ENCODE measurements at regions not wholly inside any gene's neighbourhood (a gene's known extent, or its start where the extent isn't known, plus 50 kb on each side); places are given as distances from the start of the nearest gene placed in this dataset.

DNA sequence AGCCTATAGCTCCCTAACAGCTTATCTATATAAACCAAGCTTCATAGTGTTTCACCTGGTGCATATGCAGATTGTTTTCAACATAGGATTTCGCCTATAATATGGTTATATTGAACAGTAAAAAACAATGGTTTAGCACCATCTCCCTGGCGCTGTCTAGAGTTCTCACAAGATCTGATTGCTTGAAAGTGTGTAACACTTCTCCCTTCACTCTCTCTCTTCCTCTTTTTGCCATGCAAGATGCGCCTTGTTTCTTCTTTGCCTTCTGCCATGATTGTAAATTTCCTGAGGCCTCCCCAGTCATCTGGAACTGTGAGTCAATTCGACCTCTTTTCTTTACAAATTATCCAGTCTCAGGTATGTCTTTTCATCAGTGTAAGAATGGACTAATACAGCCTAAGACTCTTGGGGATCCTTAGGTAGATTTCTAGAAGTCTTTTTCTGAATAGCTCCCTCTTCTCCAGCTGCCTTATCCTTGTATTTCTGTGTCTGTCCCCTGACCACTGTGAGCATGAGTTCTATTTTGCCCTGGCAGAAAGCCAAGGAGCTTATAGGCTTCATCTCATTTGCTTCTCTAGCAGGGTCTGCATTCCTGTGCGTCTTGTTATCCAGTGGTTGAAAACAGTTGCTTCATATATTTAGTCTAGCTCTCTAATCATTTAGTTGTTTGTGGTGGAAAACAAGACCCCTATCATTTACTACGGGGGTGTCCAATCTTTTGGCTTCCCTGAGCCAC, 401.6 kb downstream of the GPD2 start:
- intact Hi-C loops (cut with DNase I): no loop called here
- Histone ChIP-seq H3K27me3 (ENCODE audit: low read depth) (no peaks in the 10 kb centered on the region), H3K36me3 (no peaks in the 10 kb centered on the region), H3K4me1 (no peaks in the 10 kb centered on the region), H3K4me3 (no peak overlapping the region), H3K27ac (no peak overlapping the region), H3K9me3 (no peaks in the 10 kb centered on the region)
- DNase-seq (no peak), ATAC-seq (no peak)
- TF ChIP-seq, protein P1, sequence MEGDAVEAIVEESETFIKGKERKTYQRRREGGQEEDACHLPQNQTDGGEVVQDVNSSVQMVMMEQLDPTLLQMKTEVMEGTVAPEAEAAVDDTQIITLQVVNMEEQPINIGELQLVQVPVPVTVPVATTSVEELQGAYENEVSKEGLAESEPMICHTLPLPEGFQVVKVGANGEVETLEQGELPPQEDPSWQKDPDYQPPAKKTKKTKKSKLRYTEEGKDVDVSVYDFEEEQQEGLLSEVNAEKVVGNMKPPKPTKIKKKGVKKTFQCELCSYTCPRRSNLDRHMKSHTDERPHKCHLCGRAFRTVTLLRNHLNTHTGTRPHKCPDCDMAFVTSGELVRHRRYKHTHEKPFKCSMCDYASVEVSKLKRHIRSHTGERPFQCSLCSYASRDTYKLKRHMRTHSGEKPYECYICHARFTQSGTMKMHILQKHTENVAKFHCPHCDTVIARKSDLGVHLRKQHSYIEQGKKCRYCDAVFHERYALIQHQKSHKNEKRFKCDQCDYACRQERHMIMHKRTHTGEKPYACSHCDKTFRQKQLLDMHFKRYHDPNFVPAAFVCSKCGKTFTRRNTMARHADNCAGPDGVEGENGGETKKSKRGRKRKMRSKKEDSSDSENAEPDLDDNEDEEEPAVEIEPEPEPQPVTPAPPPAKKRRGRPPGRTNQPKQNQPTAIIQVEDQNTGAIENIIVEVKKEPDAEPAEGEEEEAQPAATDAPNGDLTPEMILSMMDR (IDR thresholded peaks at IDR 0.05): no peak

DNA sequence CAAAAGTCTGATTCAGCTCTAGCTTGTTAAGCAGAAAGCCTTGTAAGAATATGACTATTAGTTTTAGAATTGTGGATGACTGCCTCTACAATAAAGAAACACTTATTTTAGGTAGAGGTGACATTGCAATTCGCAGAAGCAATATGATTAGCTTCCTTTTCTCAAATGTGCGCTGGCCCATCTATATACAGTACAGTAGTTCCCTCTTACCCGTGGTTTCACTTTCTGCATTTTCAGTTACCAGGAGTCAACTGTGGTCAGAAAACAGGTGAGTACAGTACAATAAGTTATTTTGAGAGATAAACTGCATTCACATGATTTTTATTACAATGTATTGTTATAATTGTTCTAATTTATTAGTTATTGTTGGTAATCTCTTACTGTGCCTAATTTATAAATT, 405.1 kb downstream of the GPD2 start:
- Histone ChIP-seq H3K4me1 (no peaks in the 10 kb centered on the region), H3K27me3 (ENCODE audit: low read depth) (no peaks in the 10 kb centered on the region), H3K27ac (no peak overlapping the region), H3K4me3 (no peak overlapping the region), H3K9me3 (no peaks in the 10 kb centered on the region), H3K36me3 (no peaks in the 10 kb centered on the region)
- intact Hi-C loops (cut with DNase I): no loop called here
- DNase-seq: no peak
- TF ChIP-seq, protein P1 (IDR thresholded peaks at IDR 0.05): no peak
- ATAC-seq: no peak

DNA sequence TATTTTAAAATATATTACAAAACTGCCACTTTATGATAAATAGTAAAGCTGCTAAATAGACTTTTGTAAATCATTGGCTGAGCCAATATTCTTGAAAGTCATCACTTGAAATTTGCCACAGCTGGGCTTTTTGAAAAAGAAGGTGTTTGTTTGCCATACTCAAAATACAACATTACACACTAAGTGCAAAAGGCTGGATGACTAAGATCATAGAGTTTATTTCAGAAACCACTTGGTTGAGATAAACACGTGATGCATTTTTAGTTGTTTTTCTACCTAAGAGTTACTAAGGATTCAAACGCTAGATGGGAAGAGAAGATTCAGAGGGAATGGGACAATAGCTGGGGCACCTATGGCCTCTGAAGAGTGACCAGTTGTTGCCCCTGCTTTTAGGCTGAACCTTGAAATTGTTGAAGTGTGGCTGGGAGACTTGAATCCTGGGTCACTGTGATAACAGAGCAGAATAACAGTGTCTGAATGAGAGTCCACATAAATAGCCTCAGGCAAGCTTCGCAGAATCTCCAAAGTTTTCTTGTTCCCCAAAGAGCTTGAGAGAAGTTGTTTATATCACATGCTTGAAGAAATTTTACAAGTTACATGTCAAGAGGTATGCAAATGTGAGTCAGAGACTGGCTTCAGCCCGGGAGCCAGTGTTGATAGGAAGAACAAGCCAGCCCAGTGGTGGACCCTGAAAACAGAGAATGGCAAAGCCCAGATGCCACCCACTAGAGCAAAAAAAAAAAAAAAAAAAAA, 409.8 kb downstream of the GPD2 start:
- H3K27ac ChIP-seq: no peak overlapping the region
- intact Hi-C loops (cut with DNase I): no loop called here
- H3K4me3 ChIP-seq: no peak overlapping the region
- TF ChIP-seq, protein P1 (IDR thresholded peaks at IDR 0.05): no peak
- no peaks in the 10 kb centered on the region for H3K36me3 ChIP-seq
- no peaks in the 10 kb centered on the region for H3K9me3 ChIP-seq
- ATAC-seq: peak in 1 of 2 donors; percentile 36
- H3K27me3 ChIP-seq (ENCODE audit: low read depth): no peaks in the 10 kb centered on the region
- H3K4me1 ChIP-seq: no peaks in the 10 kb centered on the region
- no peak for DNase-seq

DNA sequence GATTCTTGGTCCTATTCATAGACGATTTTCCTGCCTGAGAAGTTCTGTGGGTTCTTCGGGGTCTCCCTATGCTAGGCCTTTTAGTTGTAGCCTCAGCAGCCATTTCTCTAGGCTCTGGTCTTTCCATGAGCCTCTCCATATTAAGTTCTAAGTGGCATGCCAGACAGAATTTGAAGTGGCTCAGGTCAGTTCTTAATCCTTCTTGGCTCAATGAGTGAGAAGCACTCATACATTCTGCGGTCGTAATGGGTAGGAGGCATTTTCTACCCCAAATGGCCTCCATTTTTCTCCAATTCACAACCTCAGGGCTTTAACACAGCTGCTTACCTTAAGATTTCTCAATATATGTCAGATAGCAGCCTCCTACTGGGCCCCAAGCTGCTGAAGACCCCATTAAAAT, 405.3 kb upstream of the GALNT5 start:
- intact Hi-C loops (cut with DNase I): no loop called here
- Histone ChIP-seq H3K9me3 (no peaks in the 10 kb centered on the region), H3K27ac (peak overlapping the region; percentile 51), H3K4me1 (no peaks in the 10 kb centered on the region), H3K36me3 (no peaks in the 10 kb centered on the region), H3K27me3 (ENCODE audit: low read depth) (no peaks in the 10 kb centered on the region), H3K4me3 (no peak overlapping the region)
- DNase-seq (no peak), ATAC-seq (peak; percentile 79 to 80)
- TF ChIP-seq, protein P1 (IDR thresholded peaks at IDR 0.05): no peak

DNA sequence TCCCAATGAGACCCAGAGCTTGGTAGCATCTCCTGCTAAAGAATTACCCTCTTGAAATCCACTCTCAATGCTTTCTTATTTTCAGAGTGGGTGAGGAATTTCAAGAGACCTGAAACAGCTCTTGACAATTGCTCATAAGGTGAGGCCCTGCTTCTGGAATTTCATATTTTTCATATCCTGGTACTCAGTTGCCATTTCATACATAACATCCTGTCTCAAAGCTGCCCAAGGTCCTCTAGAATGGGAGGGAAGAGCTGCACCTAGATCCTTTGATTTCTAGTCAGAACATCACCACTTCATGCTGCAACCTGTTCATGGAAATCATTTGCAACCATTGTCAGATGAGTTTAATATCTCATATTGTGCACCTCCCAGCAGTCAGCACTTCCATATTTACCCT, 404.8 kb upstream of the GALNT5 start:
- Histone ChIP-seq H3K36me3 (no peaks in the 10 kb centered on the region), H3K4me1 (no peaks in the 10 kb centered on the region), H3K27ac (peak overlapping the region; percentile 51), H3K27me3 (ENCODE audit: low read depth) (no peaks in the 10 kb centered on the region), H3K9me3 (no peaks in the 10 kb centered on the region), H3K4me3 (no peak overlapping the region)
- DNase-seq (no peak), ATAC-seq (peak; percentile 90 to 92)
- intact Hi-C loops (cut with DNase I): no loop called here
- TF ChIP-seq, protein P1 (IDR thresholded peaks at IDR 0.05): no peak

Data from lower lobe of right lung (tissue), 2 donors.